HG03460 (cell line): ENCODE measurements at regions not wholly inside any gene's neighbourhood (a gene's known extent, or its start where the extent isn't known, plus 50 kb on each side); places are given as distances from the start of the nearest gene placed in this dataset.
"Not testable (repeated sequence)": the region's sequence is repeated elsewhere in the genome, so short reads cannot be mapped to it uniquely, and the experiment has no call there.

ENCODE experiments used
- ATAC-seq: cut with Tn5 transposase; IDR thresholded peaks from one replicate; pipeline ENCODE4 v1.9.1; 2021; ENCODE audit not compliant: unreplicated experiment

DNA sequence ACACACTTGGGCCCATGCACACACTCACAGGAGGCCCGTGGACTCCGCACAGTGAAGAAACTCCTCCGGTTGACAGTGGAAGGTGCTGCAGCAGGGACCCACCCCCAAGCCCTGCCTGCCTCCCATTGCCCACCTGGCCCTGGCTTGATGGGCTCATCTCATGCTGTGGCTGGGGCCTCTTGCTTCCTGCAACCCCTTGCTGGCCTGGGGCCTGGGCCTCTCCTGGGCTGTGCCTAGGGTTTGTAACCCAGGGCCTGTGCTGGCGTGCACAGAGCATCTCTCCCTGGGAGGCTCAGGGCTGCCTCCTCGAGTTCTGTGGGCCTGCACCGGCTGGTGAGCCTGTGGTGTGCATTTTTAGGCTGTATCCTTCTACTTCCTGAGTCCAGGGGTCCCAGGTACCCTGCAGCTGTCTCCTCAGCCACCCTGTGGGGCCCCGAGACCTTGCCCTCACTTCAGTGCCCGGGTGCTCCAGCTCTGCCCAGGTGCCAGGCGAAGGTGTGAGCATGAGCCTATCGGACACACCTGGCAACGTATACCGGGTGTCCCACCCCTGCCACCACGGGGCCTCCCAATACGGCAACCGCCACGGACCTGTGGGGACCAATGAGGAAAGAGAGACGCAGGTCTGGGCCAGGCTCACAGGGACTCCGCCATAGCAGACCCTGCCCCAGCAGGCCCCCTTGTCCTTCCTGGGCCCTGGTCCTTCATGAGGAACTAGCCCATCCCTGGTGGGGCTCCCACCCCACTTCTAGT is 158.3 kb upstream of the POTEB2 start:
- not testable (repeated sequence) for ATAC-seq

DNA sequence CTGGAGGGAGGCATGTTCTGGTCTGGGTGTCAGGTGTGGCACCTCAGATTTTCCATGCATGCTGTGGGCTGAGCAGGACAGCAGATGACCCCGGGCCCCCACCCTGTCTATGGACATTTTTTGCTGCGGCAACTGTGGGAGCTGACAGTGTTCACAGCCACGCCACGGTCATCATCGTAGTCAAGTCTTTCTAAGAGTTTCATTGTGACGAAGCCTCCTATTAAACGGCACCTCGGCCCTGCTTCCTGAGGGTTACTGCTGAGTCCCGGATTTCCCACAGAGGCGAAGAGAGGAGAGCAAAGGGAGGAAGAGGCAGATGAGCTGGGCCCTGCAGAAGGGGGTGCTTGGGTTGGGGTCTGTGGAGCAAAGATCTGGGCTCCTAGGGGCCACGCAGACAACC is 152.1 kb upstream of the POTEB2 start:
- ATAC-seq, result not testable (repeated sequence)

GRCh38 chr15:21017326-21017725 is 151.2 kb upstream of the POTEB2 start:
- ATAC-seq, result not testable (repeated sequence)

DNA sequence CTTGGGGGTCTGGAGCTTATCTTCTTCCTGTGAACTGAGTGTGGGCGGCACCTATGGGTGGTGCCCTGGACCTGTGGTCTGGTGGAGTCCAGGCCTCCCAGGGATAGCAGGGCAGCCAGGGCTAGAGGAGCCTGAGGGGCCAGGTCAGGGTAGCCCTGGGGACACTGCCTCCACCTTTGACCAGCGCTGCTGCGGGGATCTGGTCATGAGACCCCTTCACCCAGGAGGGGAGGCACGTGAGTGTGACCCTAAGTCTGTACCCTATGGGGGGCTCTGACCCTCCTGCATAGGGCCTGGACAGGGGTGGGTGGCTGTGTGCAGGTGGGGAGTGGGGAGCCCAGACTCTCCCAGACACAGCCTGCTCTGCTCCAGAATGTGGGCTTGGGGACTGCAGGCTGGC is 150.5 kb upstream of the POTEB2 start:
- ATAC-seq, result not testable (repeated sequence)

GRCh38 chr15:21015171-21015570 is 149.1 kb upstream of the POTEB2 start:
- not testable (repeated sequence) for ATAC-seq

- not testable (repeated sequence) for ATAC-seq
Observed at GRCh38 chr15:21013308-21013707, 147.2 kb upstream of the POTEB2 start.

- not testable (repeated sequence) for ATAC-seq
Observed at GRCh38 chr15:21009651-21010050, 143.5 kb upstream of the POTEB2 start.

DNA sequence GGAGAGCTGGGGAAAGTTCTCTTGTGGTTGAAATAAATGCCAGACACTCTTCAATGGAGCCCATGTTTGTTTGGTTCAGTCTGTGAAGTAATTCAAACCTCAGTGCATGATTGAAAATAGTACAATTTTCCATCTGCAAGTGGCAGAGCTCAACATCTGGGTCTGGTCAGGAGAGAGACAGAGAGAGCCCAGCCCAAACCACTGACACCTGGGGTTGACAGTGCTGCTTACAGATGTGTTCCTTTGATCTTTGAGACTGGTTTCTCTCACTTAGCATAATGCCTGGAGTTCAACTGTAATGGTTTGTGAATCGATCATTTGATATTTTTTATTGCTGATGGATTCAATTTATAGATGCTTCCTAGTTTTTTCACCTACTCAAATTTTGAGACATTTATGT is 137.3 kb upstream of the POTEB2 start:
- not testable (repeated sequence) for ATAC-seq

DNA sequence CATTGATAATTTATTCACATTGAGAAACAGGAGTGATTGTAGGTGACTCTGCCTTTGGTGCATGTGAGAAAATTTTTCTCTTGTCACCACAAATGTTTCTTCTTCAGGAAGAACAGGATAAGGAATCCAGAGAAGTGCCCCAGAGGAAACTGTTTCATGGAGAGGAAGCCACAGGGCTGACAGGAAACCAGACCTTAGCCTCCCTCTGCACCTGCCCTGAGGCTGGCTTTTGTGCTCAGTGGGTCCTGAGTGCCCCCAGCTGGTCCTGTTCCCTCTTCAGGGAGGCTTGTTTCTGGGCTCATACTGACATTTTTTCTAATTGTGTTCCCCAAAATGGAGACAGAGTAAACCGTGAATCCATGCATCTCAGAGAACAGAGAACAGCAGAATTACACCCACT is 135.8 kb upstream of the POTEB2 start:
- ATAC-seq, result not testable (repeated sequence)

DNA sequence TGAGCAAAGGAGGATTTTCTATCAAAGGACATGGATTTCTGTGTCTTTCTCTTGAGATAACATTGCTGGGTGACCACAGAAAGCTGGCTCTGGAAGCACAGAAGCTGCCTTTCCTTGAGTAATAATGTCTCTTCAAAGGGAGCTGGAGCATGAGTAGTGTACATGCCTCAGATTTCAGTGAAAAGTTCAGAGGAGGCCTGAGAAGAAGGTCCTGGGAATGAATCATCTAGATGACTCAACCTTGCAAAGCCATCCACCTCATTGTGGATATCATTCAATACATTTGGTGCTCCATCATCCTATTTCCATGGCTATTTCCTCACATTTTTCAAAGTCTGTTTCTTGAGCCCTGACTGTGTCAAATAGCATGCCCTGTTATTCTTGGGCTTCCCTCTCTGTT is 125.6 kb upstream of the POTEB2 start:
- ATAC-seq, result not testable (repeated sequence)

GRCh38 chr15:20991253-20991652 is 125.1 kb upstream of the POTEB2 start:
- ATAC-seq, result not testable (repeated sequence)

- ATAC-seq, result not testable (repeated sequence)
Observed at GRCh38 chr15:20986775-20987174, 120.7 kb upstream of the POTEB2 start.

DNA sequence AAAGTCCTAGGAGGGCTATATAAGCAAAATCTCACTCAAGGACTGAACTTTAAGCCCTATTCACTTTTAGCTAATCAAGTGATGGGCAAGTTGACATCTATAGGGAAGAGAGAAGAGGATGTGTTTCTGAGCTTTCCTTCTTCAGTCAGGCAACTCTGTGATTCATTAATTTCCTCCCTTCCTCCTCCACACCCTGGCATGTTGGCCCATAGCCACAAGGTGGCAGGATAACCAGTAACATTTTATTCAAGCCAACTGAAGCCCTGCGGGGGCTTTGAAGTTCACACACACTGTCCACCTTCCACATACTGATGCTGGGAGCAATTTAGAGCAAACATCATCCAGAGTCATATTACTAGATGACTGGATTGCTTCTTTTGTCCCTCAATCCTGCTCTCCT is 111.9 kb upstream of the POTEB2 start:
- peak; percentile 82 for ATAC-seq

GRCh38 chr15:20972762-20973161 is 106.6 kb upstream of the POTEB2 start:
- ATAC-seq, result not testable (repeated sequence)

DNA sequence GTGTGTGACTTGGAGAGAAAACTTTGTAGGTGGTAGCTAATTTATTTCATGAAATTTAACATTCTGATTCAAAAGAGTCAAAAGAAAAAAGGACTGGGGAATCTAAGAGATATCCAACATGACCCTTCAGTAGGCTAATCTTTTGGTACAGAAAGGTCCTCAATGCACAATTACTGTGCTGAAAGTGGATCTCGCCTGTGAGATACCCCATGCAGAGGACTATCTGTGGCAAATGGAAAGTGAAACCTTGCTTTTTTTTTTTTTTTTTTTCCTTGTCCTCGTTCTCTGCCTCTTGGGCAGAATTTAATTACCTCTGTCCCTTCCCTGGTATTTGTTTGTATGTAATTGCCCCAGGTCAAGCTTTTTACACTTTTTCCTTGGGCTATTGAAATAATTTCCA is 93.2 kb upstream of the POTEB2 start:
- not testable (repeated sequence) for ATAC-seq

GRCh38 chr15:20929322-20929721 is 63.2 kb upstream of the POTEB2 start:
- not testable (repeated sequence) for ATAC-seq
